SK-N-SH treated with all-trans-retinoic acid at 6 μM for 48 hours (cell line): ENCODE measurements at regions not wholly inside any gene's neighbourhood (a gene's known extent, or its start where the extent isn't known, plus 50 kb on each side); places are given as distances from the start of the nearest gene placed in this dataset.

Source experiments
- ATAC-seq: fragments of 200-7000 bp; cut with Tn5 transposase; 3 replicates; pipeline ENCODE4 v1.9.1; 2020; ENCODE audit warnings: mild to moderate bottlenecking, moderate library complexity
- ARNTL ChIP-seq: fragments of 450-650 bp; formaldehyde crosslinking; IDR thresholded peaks from 2 replicates; pipeline ENCODE4 v1.5.0; 2020; ENCODE audit warnings: low read depth, mild to moderate bottlenecking, moderate library complexity, borderline replicate concordance
- BACH2 ChIP-seq: fragments of 250-450 bp; sonication (Bioruptor Pico); IDR thresholded peaks from 2 replicates; pipeline ENCODE4 v1.9.0; 2021; ENCODE audit warnings: mild to moderate bottlenecking, borderline replicate concordance
- CSDC2 ChIP-seq: fragments of 250-450 bp; sonication (Bioruptor Pico); IDR thresholded peaks from 2 replicates; pipeline ENCODE4 v1.5.0; 2020; ENCODE audit warnings: mild to moderate bottlenecking, moderate library complexity
- ESRRG ChIP-seq: fragments of 250-450 bp; sonication (Bioruptor Pico); IDR thresholded peaks from 2 replicates; pipeline ENCODE4 v1.6.1; 2021; ENCODE audit warnings: mild to moderate bottlenecking
- GLIS3 ChIP-seq: fragments of 250-450 bp; sonication (Bioruptor Pico); IDR thresholded peaks from 2 replicates; pipeline ENCODE4 v1.5.0; 2020; ENCODE audit warnings: mild to moderate bottlenecking, moderate library complexity
- ISL1 ChIP-seq: fragments of 250-450 bp; sonication (Bioruptor Pico); IDR thresholded peaks from 2 replicates; pipeline ENCODE4 v2.1.2; 2022; ENCODE audit warnings: mild to moderate bottlenecking, moderate library complexity
- OSR1 ChIP-seq: fragments of 250-450 bp; sonication (Bioruptor Pico); IDR thresholded peaks from 2 replicates; pipeline ENCODE4 v1.8.0; 2022; ENCODE audit warnings: moderate library complexity, mild to moderate bottlenecking, inconsistent platforms
- POU6F1 ChIP-seq: fragments of 250-450 bp; sonication (Bioruptor Pico); IDR thresholded peaks from 2 replicates; pipeline ENCODE4 v1.8.0; 2021; ENCODE audit warnings: low read depth, mild to moderate bottlenecking, moderate library complexity, borderline replicate concordance
- PPARA ChIP-seq: fragments of 250-450 bp; sonication (Bioruptor Pico); IDR thresholded peaks from 2 replicates; pipeline ENCODE4 v1.5.0; 2020; ENCODE audit warnings: mild to moderate bottlenecking, borderline replicate concordance
- RARB ChIP-seq: fragments of 250-450 bp; sonication (Bioruptor Pico); IDR thresholded peaks from 2 replicates; pipeline ENCODE4 v1.8.0; 2021; ENCODE audit warnings: mild to moderate bottlenecking, moderate library complexity
- SNAI2 ChIP-seq: fragments of 250-450 bp; sonication (Bioruptor Pico); IDR thresholded peaks from 2 replicates; pipeline ENCODE4 v1.5.0; 2020; ENCODE audit warnings: mild to moderate bottlenecking, moderate library complexity
- TCF4 ChIP-seq: fragments of 250-450 bp; sonication (Bioruptor Pico); IDR thresholded peaks from 2 replicates; pipeline ENCODE4 v1.8.0; 2021; ENCODE audit warnings: mild to moderate bottlenecking, moderate library complexity, borderline replicate concordance
- TOX ChIP-seq: fragments of 250-450 bp; sonication (Bioruptor Pico); IDR thresholded peaks from 2 replicates; pipeline ENCODE4 v1.8.0; 2021; ENCODE audit warnings: mild to moderate bottlenecking, moderate library complexity, borderline replicate concordance
- ZC3H10 ChIP-seq: fragments of 250-450 bp; sonication (Bioruptor Pico); IDR thresholded peaks from 2 replicates; pipeline ENCODE4 v1.5.1; 2021; ENCODE audit warnings: mild to moderate bottlenecking, moderate library complexity
- ZFP3 ChIP-seq: fragments of 250-450 bp; sonication (Bioruptor Pico); IDR thresholded peaks from 2 replicates; pipeline ENCODE4 v1.5.0; 2020; ENCODE audit warnings: mild to moderate bottlenecking, moderate library complexity
- ZFP30 ChIP-seq: fragments of 450-650 bp; formaldehyde crosslinking; IDR thresholded peaks from 2 replicates; pipeline ENCODE4 v1.5.0; 2022; ENCODE audit warnings: mild to moderate bottlenecking, moderate library complexity
- ZNF565 ChIP-seq: fragments of 450-650 bp; formaldehyde crosslinking; conservative IDR thresholded peaks from 2 replicates; pipeline ENCODE4 v1.5.0; 2020; ENCODE audit warnings: low read depth, mild to moderate bottlenecking, moderate library complexity
- ZNF8 ChIP-seq: fragments of 450-650 bp; formaldehyde crosslinking; IDR thresholded peaks from 2 replicates; pipeline ENCODE4 v1.5.0; 2020; ENCODE audit warnings: mild to moderate bottlenecking, moderate library complexity
- TF ChIP-seq, protein P1 (sequence below): fragments of 250-450 bp; sonication (Bioruptor Pico); IDR thresholded peaks from 2 replicates; pipeline ENCODE4 v1.5.1; 2021; ENCODE audit warnings: mild to moderate bottlenecking, moderate library complexity
- TF ChIP-seq, protein P2 (sequence below): fragments of 250-450 bp; sonication (Bioruptor Pico); IDR thresholded peaks from 2 replicates; pipeline ENCODE4 v1.8.0; 2020; ENCODE audit warnings: mild to moderate bottlenecking, moderate library complexity, borderline replicate concordance
- TF ChIP-seq, protein P3 (sequence below): fragments of 250-450 bp; sonication (Bioruptor Pico); IDR thresholded peaks from 2 replicates; pipeline ENCODE4 v1.5.0; 2020; ENCODE audit warnings: mild to moderate bottlenecking, moderate library complexity

DNA sequence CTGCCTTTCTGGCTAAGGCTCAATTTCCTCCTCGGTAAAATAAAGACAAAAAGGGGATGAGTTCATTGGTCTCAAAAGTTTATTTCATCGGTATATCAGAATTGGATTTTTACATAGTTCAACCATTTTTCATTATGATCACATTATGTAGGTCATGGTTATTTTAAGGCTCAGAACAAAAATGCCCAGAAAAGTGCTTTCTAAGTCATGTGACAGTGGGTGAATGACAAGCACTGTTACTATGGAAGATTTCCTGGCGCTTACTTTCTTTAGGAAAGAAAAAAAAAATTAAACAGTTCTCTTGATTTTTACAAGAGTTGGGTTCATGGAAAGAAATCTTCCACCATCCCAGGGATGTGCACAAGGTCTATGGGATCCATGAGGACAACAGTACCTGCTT is 117.9 kb upstream of the CES5A start:
- no peak for ATAC-seq
- TF ChIP-seq TCF4 (no peak), CSDC2 (CRISPR knock-in tag) (no peak), ZC3H10 (no peak), RARB (no peak), TOX (CRISPR knock-in tag) (no peak), OSR1 (no peak), POU6F1 (CRISPR knock-in tag) (no peak), ISL1 (CRISPR knock-in tag) (no peak)
- TF ChIP-seq, protein P1, sequence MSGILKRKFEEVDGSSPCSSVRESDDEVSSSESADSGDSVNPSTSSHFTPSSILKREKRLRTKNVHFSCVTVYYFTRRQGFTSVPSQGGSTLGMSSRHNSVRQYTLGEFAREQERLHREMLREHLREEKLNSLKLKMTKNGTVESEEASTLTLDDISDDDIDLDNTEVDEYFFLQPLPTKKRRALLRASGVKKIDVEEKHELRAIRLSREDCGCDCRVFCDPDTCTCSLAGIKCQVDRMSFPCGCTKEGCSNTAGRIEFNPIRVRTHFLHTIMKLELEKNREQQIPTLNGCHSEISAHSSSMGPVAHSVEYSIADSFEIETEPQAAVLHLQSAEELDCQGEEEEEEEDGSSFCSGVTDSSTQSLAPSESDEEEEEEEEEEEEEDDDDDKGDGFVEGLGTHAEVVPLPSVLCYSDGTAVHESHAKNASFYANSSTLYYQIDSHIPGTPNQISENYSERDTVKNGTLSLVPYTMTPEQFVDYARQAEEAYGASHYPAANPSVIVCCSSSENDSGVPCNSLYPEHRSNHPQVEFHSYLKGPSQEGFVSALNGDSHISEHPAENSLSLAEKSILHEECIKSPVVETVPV (CRISPR knock-in tag): no peak

- no peak for ATAC-seq
- TF ChIP-seq ARNTL (CRISPR knock-in tag) (no peak), GLIS3 (CRISPR knock-in tag) (no peak), ISL1 (CRISPR knock-in tag) (no peak), ZC3H10 (no peak), BACH2 (CRISPR knock-in tag) (no peak), TOX (CRISPR knock-in tag) (no peak), CSDC2 (CRISPR knock-in tag) (no peak), ZFP3 (no peak), TCF4 (no peak), ZFP30 (CRISPR knock-in tag) (no peak), ZNF565 (CRISPR knock-in tag) (no peak), SNAI2 (no peak), POU6F1 (CRISPR knock-in tag) (no peak)
- TF ChIP-seq, protein P2, sequence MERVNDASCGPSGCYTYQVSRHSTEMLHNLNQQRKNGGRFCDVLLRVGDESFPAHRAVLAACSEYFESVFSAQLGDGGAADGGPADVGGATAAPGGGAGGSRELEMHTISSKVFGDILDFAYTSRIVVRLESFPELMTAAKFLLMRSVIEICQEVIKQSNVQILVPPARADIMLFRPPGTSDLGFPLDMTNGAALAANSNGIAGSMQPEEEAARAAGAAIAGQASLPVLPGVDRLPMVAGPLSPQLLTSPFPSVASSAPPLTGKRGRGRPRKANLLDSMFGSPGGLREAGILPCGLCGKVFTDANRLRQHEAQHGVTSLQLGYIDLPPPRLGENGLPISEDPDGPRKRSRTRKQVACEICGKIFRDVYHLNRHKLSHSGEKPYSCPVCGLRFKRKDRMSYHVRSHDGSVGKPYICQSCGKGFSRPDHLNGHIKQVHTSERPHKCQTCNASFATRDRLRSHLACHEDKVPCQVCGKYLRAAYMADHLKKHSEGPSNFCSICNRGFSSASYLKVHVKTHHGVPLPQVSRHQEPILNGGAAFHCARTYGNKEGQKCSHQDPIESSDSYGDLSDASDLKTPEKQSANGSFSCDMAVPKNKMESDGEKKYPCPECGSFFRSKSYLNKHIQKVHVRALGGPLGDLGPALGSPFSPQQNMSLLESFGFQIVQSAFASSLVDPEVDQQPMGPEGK (CRISPR knock-in tag): no peak
Measured at GRCh38 chr16:55992551-55992950, 117.4 kb upstream of the CES5A start.

DNA sequence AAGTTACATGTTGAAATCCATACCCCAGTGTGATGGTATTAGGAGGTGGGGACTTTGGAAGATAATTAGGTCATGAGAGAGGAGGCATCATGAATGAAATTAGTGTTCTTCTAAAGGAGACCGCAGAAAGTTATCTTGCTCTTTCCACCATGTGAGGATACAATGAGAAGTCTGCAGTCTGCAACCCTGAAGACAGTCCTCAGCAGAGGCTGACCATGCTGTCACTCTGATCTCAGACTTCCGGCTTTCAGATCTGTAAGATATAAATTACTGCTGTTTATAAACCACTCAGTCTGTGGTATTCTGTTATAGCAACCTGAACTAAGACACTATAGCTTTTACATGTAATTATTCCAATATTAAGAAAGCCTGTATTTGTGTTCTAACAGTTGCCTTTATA is 116.7 kb upstream of the CES5A start:
- no peak for TF ChIP-seq POU6F1 (CRISPR knock-in tag)
- TF ChIP-seq PPARA (CRISPR knock-in tag): no peak
- TF ChIP-seq ZNF8 (CRISPR knock-in tag): no peak
- TF ChIP-seq, protein P1 (CRISPR knock-in tag): no peak
- TF ChIP-seq SNAI2: no peak
- TF ChIP-seq, protein P3, sequence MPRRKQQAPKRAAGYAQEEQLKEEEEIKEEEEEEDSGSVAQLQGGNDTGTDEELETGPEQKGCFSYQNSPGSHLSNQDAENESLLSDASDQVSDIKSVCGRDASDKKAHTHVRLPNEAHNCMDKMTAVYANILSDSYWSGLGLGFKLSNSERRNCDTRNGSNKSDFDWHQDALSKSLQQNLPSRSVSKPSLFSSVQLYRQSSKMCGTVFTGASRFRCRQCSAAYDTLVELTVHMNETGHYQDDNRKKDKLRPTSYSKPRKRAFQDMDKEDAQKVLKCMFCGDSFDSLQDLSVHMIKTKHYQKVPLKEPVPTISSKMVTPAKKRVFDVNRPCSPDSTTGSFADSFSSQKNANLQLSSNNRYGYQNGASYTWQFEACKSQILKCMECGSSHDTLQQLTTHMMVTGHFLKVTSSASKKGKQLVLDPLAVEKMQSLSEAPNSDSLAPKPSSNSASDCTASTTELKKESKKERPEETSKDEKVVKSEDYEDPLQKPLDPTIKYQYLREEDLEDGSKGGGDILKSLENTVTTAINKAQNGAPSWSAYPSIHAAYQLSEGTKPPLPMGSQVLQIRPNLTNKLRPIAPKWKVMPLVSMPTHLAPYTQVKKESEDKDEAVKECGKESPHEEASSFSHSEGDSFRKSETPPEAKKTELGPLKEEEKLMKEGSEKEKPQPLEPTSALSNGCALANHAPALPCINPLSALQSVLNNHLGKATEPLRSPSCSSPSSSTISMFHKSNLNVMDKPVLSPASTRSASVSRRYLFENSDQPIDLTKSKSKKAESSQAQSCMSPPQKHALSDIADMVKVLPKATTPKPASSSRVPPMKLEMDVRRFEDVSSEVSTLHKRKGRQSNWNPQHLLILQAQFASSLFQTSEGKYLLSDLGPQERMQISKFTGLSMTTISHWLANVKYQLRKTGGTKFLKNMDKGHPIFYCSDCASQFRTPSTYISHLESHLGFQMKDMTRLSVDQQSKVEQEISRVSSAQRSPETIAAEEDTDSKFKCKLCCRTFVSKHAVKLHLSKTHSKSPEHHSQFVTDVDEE (CRISPR knock-in tag): no peak
- no peak for TF ChIP-seq BACH2 (CRISPR knock-in tag)
- no peak for TF ChIP-seq TOX (CRISPR knock-in tag)
- no peak for TF ChIP-seq ESRRG (CRISPR knock-in tag)
- TF ChIP-seq ZC3H10: no peak
- TF ChIP-seq GLIS3 (CRISPR knock-in tag): no peak
- TF ChIP-seq ZNF565 (CRISPR knock-in tag): no peak
- ATAC-seq: no peak
